ENCODE measurements at regions not wholly inside any gene's neighbourhood (a gene's known extent, or its start where the extent isn't known, plus 50 kb on each side); places are given as distances from the start of the nearest gene placed in this dataset.
"Not testable (repeated sequence)": the region's sequence is repeated elsewhere in the genome, so short reads cannot be mapped to it uniquely, and the experiment has no call there.

DNA sequence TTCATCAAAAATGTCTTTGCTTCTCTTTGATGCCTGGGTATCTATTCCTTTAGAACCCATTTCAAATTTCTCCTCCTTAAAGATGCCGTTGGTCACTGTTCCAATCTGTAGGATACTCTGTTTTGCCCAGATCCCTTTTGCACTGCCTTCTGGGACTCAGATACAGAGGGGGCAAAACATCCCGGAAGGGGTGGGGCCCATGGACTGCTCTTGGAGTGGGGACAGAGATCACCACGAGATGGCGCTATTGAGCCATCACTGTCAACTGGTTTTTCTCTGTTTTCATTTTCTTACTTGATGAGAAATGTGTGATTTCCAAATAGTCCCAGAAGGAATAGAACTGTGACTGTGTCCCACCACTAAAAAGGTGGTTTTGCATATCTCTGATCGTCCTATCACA, 151.8 kb downstream of the NPIPA7 start:
- TF ChIP-seq, protein P1, sequence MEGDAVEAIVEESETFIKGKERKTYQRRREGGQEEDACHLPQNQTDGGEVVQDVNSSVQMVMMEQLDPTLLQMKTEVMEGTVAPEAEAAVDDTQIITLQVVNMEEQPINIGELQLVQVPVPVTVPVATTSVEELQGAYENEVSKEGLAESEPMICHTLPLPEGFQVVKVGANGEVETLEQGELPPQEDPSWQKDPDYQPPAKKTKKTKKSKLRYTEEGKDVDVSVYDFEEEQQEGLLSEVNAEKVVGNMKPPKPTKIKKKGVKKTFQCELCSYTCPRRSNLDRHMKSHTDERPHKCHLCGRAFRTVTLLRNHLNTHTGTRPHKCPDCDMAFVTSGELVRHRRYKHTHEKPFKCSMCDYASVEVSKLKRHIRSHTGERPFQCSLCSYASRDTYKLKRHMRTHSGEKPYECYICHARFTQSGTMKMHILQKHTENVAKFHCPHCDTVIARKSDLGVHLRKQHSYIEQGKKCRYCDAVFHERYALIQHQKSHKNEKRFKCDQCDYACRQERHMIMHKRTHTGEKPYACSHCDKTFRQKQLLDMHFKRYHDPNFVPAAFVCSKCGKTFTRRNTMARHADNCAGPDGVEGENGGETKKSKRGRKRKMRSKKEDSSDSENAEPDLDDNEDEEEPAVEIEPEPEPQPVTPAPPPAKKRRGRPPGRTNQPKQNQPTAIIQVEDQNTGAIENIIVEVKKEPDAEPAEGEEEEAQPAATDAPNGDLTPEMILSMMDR (IDR thresholded peaks at IDR 0.05 in 4 of 5, conservative IDR thresholded peaks at IDR 0.05 in 1 of 5): not testable (repeated sequence)
- TF ChIP-seq POLR2A (IDR thresholded peaks at IDR 0.05): not testable (repeated sequence)

All from gastrocnemius medialis (tissue), 4 donors.